Activated CD4-positive, alpha-beta T cell treated with anti-CD3 and anti-CD28 coated beads for 1 hour (primary cell): ENCODE measurements at regions not wholly inside any gene's neighbourhood (a gene's known extent, or its start where the extent isn't known, plus 50 kb on each side); places are given as distances from the start of the nearest gene placed in this dataset.
"Not testable (repeated sequence)": the region's sequence is repeated elsewhere in the genome, so short reads cannot be mapped to it uniquely, and the experiment has no call there.

Source experiments
- DNase-seq: peaks from one replicate; pipeline ENCODE4 v3.0.0-alpha.2; 2020

GRCh38 chrX:14347523-14347922 lies 181.8 kb upstream of the GLRA2 start:
- DNase-seq = no peak

GRCh38 chrX:14344172-14344940 lies 185.0 kb upstream of the GLRA2 start:
- DNase-seq = no peak

GRCh38 chrX:14309431-14309830 lies 219.9 kb upstream of the GLRA2 start:
- no peak for DNase-seq

GRCh38 chrX:14308976-14309375 lies 220.4 kb upstream of the GLRA2 start:
- DNase-seq = not testable (repeated sequence)

- DNase-seq = no peak
Observed at GRCh38 chrX:14303891-14304290, 225.4 kb upstream of the GLRA2 start.

GRCh38 chrX:14302561-14302960 lies 226.8 kb upstream of the GLRA2 start:
- DNase-seq = not testable (repeated sequence)

- DNase-seq = no peak
Observed at GRCh38 chrX:14300376-14300775, 229.0 kb upstream of the GLRA2 start.

GRCh38 chrX:14295426-14295825 lies 233.9 kb upstream of the GLRA2 start:
- DNase-seq = no peak

GRCh38 chrX:14291666-14292500 lies 237.5 kb upstream of the GLRA2 start:
- no peak for DNase-seq

- no peak for DNase-seq
Observed at GRCh38 chrX:14290335-14290734, 239.0 kb upstream of the GLRA2 start.

GRCh38 chrX:14274691-14275090 lies 245.0 kb upstream of the GEMIN8 start:
- no peak for DNase-seq

- DNase-seq = no peak
Observed at GRCh38 chrX:14267216-14267615, 237.5 kb upstream of the GEMIN8 start.

GRCh38 chrX:14266705-14267104 lies 237.0 kb upstream of the GEMIN8 start:
- DNase-seq = no peak

GRCh38 chrX:14243823-14244222 lies 214.1 kb upstream of the GEMIN8 start:
- DNase-seq = no peak

- DNase-seq = no peak
Observed at GRCh38 chrX:14235004-14235403, 205.3 kb upstream of the GEMIN8 start.

GRCh38 chrX:14232688-14233087 lies 203.0 kb upstream of the GEMIN8 start:
- DNase-seq = no peak

GRCh38 chrX:14228611-14229010 lies 198.9 kb upstream of the GEMIN8 start:
- DNase-seq = no peak

GRCh38 chrX:14220386-14220944 lies 190.8 kb upstream of the GEMIN8 start:
- DNase-seq = no peak

- no peak for DNase-seq
Observed at GRCh38 chrX:14209034-14209433, 179.3 kb upstream of the GEMIN8 start.

GRCh38 chrX:14194711-14195110 lies 165.0 kb upstream of the GEMIN8 start:
- no peak for DNase-seq

GRCh38 chrX:14193547-14193946 lies 163.9 kb upstream of the GEMIN8 start:
- no peak for DNase-seq

GRCh38 chrX:14173873-14174272 lies 144.2 kb upstream of the GEMIN8 start:
- DNase-seq = no peak

- DNase-seq = no peak
Observed at GRCh38 chrX:14164828-14165227, 135.1 kb upstream of the GEMIN8 start.

GRCh38 chrX:14125462-14125861 lies 95.8 kb upstream of the GEMIN8 start:
- no peak for DNase-seq
